H1 (cell line): ENCODE measurements at regions not wholly inside any gene's neighbourhood (a gene's known extent, or its start where the extent isn't known, plus 50 kb on each side); places are given as distances from the start of the nearest gene placed in this dataset.

Experiments
- POLR2A ChIP-seq, 2 experiments: IDR thresholded peaks; 1 replicate in 1 of 2; 2 replicates in 1 of 2; pipeline ENCODE4 v1.6.1; 2011; ENCODE audit warnings: low read depth in 2 of 2, low read length in 2 of 2, mild to moderate bottlenecking in 2 of 2; ENCODE audit errors: control extremely low read depth in 1 of 2
- RFX5 ChIP-seq: IDR thresholded peaks from 2 replicates; pipeline ENCODE4 v1.6.1; 2011; ENCODE audit warnings: low read depth, low read length, improper control_type of control experiment, borderline replicate concordance
- SP1 ChIP-seq: IDR thresholded peaks from 2 replicates; pipeline ENCODE4 v1.6.1; 2011; ENCODE audit warnings: low read depth, low read length
- USF2 ChIP-seq: IDR thresholded peaks from 2 replicates; pipeline ENCODE4 v1.6.1; 2011; ENCODE audit warnings: low read length, improper control_type of control experiment

GRCh38 chr3:162125790-162126189 lies 629.2 kb downstream of the OTOL1 start:
- TF ChIP-seq RFX5, result no peak
- TF ChIP-seq POLR2A (IDR thresholded peaks at IDR 0.05; ENCODE audit: control extremely low read depth in 1 of 2, low read depth in 2 of 2, low read length in 2 of 2), result no peak
- no peak for TF ChIP-seq SP1
- TF ChIP-seq USF2, result no peak
